HG02588 (cell line): ENCODE measurements at regions not wholly inside any gene's neighbourhood (a gene's known extent, or its start where the extent isn't known, plus 50 kb on each side); places are given as distances from the start of the nearest gene placed in this dataset.

Source experiments
- ATAC-seq: cut with Tn5 transposase; IDR thresholded peaks from one replicate; pipeline ENCODE4 v1.9.1; 2021; ENCODE audit warnings: mild to moderate bottlenecking, moderate library complexity; ENCODE audit not compliant: unreplicated experiment

- no peak for ATAC-seq
Observed at GRCh38 chr1:163013826-163014600, 55.1 kb upstream of the RGS4 start.

GRCh38 chr1:163006051-163006834, 62.9 kb upstream of the RGS4 start:
- ATAC-seq, result no peak

DNA sequence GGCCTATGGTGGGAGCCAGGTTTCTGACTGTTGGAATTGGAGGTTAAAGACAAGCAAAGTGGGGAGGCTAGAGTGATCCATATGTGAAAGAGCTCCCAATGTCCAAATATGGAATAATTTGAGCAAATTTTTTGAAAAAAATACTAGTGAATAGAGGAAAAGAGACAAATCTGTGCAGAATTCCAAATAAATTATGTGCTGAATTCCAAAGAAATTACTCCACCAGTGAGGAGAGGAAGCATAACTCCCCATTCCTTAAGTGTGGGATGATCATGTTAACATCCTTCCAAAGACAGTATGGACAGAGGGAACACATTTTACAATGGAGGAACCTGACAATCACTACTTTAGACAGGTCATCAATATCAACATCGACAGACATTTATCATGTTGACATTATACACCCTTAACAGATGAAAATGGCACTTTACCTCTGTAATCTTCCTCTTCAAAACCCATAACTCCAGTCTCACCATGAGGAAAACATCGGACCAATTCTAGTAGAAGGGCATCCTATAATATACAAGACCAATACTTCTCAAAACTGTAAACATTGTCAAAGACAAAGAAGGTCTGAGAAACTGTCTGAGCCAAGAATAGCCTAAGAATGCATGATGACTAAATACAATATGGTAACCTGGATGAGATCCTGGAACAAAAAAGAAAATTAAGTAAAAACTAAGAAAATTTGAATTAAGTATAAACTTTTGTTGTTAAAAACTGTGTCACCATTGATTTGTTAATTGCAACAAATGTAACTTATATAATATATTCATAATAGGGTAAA, 71.5 kb upstream of the RGS4 start:
- ATAC-seq, result no peak

DNA sequence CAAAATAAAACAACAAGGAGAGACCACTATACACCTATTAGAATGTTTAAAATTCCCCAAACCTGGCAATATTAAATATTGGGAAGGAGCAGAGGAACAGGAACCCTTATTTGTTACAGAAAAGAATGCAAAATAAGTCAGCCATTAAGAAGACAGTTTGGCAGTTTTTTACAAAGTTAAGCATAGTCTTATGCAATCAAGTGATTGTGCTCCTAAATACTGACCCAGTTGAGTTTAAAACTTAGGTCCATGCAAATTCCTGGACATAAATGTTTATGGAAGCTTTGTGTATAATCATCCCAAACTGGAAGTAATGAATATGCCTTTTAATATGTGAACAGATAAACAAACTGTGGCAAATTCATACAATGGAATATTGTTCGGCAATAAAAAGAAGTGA, 72.9 kb upstream of the RGS4 start:
- no peak for ATAC-seq

- ATAC-seq, result no peak
Observed at GRCh38 chr1:162994921-162995320, 74.2 kb upstream of the RGS4 start.

DNA sequence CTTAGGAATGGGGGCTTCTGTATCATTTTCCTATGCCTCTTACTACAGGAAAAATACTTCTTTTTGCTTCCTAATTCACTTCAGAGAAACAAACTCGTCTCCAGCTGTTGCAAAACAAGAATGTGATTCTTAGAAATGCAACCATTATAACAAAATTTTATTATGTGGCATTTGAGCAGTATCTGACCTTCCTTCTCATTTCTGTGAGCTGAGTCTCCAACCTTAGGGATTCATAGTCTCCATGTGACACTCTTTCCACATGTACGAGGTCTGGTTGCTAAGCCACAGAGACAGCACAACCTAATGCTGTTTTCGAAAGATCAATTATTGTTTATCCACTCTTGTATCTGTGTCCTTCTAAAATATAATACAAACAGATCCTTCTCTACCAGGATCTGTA, 75.3 kb upstream of the RGS4 start:
- no peak for ATAC-seq

DNA sequence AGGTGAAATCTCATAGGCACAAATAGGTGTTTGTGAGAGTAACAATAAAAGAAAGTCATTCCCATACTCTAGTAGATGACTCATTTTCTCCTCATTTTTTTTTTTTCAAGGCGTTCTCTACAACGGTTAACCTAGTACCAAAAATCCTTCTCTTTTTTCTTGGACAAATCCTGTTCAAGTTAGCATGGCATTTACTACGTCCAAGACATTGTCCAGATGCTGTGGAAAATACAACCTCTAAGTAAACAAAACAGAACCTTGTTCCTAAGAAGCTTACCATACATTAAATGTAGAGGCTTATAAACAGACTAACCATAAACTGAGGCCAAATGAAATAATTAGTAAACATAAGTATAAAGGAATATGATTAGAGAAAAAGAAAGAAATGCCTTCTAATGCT, 76.2 kb upstream of the RGS4 start:
- no peak for ATAC-seq

DNA sequence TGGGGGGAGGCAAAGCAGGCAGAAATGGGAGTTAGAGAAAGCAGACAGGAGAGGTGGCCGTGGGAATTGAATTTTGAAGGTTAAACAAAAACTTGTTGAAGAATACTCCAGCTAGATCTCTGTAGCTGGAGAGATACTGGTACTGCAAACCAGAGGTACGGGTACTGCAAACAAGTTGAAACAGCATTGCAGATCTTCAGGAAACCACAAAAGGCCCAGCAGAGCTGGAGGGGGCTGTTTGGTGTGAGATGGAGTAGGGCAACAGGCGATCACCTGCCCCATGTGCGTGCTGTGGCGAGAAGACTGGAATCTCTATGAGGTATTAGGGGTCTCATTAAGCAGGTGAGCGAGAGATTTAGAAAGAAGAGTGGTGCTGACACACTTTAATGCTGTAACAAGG, 77.7 kb upstream of the RGS4 start:
- ATAC-seq, result no peak

DNA sequence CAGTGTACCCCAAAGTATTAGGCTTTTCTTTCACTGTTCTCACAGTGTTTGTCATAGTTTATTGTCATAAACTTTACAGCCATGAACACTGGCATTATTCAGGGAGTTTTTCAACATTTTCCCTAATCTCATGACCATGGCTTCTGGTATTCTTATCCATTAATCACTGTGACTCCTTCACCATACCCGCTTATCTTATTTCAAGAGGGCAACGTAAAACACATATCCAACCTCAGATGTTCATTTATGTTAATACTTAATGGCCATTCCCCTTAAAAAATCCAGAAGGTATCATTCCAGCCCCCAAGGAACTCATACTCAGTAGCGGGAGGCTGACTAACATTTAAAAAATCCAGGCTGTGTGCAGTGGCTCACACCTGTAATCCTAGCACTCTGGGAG, 78.5 kb upstream of the RGS4 start:
- ATAC-seq, result no peak

GRCh38 chr1:162988869-162989268, 80.3 kb upstream of the RGS4 start:
- ATAC-seq, result no peak

GRCh38 chr1:162987866-162988265, 81.3 kb upstream of the RGS4 start:
- ATAC-seq, result no peak

GRCh38 chr1:162985816-162986435, 83.2 kb upstream of the RGS4 start:
- ATAC-seq, result no peak

GRCh38 chr1:162984699-162985098, 84.5 kb upstream of the RGS4 start:
- no peak for ATAC-seq

GRCh38 chr1:162983671-162984425, 85.3 kb upstream of the RGS4 start:
- no peak for ATAC-seq

GRCh38 chr1:162982364-162982763, 86.8 kb upstream of the RGS4 start:
- no peak for ATAC-seq

GRCh38 chr1:162977944-162978568, 91.1 kb upstream of the RGS4 start:
- no peak for ATAC-seq

- ATAC-seq, result no peak
Observed at GRCh38 chr1:162976628-162977027, 92.5 kb upstream of the RGS4 start.

DNA sequence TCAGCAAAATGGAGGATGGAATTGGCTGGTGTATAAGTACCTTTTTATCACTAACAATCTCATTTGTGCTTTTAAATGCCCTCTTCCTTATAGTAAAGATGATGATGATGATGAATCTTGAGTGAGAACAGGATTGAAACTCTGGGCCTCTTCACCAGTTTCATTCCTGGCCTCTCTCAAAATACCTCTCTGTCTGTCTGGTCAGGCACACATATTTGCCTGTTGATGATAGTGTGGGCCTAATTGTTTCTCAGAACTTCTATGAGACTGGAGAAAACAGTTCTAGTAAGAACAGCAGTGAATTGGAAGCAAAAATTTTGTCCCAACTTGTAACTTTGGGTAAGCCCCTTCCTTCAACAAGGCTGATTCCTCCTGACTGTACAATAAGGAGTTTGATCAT, 94.4 kb upstream of the RGS4 start:
- ATAC-seq, result no peak

DNA sequence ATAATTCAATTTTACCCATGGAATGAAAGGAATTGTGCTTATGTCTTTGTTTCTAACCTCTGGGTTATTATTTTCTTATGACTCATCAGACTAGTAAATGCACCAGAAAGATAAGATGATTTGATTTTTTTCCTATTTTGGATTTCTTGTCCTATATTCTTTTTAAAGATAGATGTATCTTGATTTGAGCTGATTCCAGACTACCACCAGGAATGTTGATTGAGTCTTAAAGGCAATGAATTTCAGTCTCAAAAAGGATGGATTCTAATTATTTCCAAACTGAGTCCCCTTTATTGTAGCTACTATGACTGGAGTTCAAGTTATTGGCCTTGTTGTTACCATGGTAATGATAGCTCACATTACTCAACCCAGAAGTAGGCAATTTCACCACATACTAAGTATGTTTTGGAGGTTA, 95.8 kb upstream of the RGS4 start:
- no peak for ATAC-seq

DNA sequence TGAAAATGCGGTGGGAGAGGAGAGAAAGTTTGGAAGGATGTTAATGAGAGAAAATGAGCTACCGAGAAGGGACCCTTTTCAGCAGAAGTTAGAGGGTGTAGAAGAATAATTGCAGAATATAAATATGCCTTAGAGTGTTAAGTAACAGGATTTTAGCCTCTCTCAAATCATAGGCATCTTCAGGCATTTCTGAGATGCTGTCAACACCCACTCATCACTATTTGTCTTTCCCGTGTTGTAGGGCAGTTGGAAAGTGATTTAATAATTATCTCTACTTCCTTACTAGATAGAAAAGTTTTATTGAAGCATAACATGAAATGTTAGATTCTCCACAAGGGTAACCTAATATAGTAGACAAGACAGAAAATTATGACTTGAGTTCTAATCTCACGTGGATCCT, 96.4 kb upstream of the RGS4 start:
- no peak for ATAC-seq
